ENCODE measurements at regions not wholly inside any gene's neighbourhood (a gene's known extent, or its start where the extent isn't known, plus 50 kb on each side); places are given as distances from the start of the nearest gene placed in this dataset.

DNA sequence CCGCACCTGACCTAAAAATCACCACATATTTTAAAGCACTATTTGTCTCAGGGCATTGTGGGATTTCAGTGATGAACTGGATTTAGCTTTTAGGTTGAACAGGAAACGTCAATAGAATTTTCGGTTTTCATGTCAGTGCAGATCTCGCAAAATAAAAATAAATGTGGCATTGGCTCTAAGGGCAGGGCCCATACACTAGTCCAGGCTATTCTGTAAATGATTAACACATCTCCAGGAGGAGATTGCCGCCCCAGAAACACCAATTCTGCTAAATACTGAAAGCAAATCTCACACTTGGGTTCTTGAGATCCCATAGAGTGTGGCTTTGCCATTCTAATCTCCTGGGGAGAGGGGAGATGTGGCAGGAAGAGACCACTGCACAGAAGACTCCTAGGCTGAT, 1494.0 kb upstream of the TMEM132C start:
- TF ChIP-seq, protein P1, sequence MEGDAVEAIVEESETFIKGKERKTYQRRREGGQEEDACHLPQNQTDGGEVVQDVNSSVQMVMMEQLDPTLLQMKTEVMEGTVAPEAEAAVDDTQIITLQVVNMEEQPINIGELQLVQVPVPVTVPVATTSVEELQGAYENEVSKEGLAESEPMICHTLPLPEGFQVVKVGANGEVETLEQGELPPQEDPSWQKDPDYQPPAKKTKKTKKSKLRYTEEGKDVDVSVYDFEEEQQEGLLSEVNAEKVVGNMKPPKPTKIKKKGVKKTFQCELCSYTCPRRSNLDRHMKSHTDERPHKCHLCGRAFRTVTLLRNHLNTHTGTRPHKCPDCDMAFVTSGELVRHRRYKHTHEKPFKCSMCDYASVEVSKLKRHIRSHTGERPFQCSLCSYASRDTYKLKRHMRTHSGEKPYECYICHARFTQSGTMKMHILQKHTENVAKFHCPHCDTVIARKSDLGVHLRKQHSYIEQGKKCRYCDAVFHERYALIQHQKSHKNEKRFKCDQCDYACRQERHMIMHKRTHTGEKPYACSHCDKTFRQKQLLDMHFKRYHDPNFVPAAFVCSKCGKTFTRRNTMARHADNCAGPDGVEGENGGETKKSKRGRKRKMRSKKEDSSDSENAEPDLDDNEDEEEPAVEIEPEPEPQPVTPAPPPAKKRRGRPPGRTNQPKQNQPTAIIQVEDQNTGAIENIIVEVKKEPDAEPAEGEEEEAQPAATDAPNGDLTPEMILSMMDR (IDR thresholded peaks at IDR 0.05; ENCODE audit: insufficient read depth, missing control alignments) = no peak
- no peak for DNase-seq (ENCODE audit: insufficient read length, low spot score)
- FAIRE-seq = no peak

DNA sequence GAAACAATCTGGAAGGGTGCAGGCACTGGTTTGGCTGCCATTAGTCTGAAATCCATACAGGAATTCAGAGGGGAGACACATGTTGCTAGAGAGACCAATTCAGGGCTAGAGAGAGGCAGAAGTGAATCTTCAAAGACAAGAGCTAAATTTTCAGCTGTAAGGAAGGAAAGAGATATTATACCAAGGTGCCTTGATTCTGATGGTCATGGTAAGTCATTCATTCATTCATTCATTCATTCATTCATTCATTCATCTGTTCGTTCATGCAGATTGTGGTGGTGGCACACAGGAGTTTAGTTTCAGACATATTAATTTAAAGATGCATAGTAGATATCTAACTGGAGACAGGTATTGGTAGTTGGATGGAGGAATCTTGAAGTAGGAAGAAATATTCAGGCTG, 1493.5 kb upstream of the TMEM132C start:
- DNase-seq (ENCODE audit: insufficient read length, low spot score) (no peak), FAIRE-seq (no peak)
- TF ChIP-seq, protein P1 (IDR thresholded peaks at IDR 0.05; ENCODE audit: insufficient read depth, missing control alignments) = no peak

DNA sequence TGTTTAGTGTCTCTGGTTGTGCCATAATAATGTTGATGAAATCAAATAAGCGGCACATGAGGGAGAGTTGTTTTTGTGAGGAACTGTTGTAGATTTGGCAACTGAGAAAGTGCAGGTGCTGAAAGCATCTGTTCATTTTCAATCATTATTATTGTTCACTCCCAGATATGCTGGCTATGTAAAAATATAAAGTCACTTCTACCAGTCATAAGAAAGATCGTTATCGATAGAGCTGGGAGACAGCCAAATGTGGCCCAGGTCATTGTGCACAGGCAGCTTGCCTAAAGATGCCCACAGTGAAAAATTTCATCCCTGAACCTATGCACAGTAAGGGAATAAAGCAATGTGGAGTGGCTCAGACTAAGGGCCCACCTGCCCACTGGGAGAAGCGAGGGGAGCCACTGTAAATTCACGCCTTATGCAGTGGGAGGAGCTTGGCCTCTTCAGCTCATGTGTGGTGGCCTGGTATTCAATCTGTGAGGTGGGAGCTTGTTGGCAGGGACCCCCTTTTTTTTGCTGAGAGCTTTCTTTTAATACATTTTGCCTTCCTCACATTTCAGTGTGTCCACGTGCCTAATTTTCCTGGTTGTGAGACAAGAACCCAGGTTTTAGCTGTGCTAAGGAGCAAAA, 1490.8 kb upstream of the TMEM132C start:
- FAIRE-seq = no peak
- no peak for DNase-seq (ENCODE audit: insufficient read length, low spot score)
- TF ChIP-seq, protein P1 (IDR thresholded peaks at IDR 0.05; ENCODE audit: insufficient read depth, missing control alignments) = no peak

DNA sequence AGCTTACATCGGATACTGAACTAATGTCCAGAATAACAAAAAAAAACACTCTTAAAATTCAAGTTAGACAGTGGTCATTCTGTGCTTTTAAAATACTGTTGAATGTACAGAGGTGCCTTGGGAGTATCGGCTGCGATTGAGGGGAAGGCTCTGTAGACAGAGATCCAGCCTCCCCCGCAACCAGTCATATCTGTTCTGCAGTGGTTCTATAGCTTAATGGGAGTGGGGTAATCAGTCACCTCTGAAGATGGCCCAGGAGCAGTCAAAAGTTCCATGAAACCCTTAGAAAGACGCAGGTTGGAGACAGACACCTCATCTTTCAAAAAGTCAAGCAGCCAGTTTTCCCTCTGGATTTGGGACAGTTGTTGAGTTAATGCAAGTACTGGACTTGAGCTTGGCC, 1486.6 kb upstream of the TMEM132C start:
- no peak for FAIRE-seq
- TF ChIP-seq, protein P1 (IDR thresholded peaks at IDR 0.05; ENCODE audit: insufficient read depth, missing control alignments) = no peak
- no peak for DNase-seq (ENCODE audit: insufficient read length, low spot score)

DNA sequence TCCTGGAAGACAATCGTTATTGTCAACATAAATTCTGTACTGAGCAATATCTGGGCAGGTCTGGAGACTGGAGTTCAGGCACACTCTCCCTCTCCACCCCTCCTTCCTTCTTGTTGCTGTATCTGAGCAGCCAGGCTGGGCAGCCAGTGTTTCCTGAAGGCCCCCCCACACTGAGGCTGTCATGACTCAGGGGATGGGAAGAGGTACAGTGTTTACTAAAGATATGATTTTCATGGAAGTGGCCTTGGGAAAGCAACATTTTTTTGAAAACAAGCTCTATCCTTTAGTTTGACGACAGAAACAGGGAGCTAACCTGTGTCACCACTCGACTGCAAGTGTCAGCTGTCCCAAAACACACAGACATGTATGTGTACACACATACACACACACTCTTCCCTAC, 1485.4 kb upstream of the TMEM132C start:
- FAIRE-seq (no peak), DNase-seq (ENCODE audit: insufficient read length, low spot score) (no peak)
- TF ChIP-seq, protein P1 (IDR thresholded peaks at IDR 0.05; ENCODE audit: insufficient read depth, missing control alignments) = no peak

DNA sequence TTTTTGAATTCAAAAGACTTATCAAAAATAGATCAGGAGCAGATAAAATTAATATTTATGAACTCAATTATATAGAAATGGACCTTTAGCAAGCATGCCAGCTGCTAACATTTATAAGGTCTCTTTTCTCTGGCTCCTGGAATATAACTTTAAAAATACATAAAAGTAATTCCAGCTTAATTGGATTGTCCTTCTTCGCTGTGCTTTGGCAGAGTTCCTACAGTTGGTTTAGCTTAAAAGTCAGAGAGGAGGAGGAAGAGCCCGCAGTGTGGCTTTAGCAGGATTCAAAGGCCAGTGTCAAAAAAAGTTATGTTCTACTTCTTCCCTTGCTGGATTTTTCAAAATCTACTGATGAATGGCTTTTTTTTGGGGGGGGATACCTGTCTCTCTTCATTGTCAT, 1484.9 kb upstream of the TMEM132C start:
- no peak for DNase-seq (ENCODE audit: insufficient read length, low spot score)
- no peak for FAIRE-seq
- TF ChIP-seq, protein P1 (IDR thresholded peaks at IDR 0.05; ENCODE audit: insufficient read depth, missing control alignments) = no peak

DNA sequence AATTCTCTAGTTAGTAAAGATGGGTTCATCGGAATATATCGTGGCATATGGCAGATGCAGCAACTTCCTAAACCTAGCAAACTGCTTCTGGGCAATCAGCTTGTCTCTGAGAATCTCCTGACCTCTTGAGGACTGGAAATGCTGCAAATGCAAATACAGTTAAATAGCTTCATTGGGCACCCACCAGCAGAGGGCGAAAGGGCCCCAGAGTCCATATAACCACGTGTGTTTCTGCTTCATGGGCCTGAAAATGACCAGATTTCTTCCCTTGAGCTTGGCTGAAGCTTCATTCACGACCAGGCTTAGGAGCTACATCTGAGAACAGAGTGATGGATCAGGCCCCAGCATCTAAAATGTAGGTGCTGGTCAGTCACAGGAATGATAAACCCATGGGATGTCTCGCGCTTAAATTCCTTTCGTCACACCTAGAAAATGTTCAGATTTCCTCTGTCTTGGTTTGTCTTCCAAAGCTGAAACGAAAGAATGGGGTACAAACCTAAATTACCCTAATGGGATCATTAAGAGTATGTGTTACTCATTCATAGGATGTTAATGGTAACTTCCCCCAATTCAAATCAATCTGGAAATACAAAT, 1482.5 kb upstream of the TMEM132C start:
- peak; percentile 61 for FAIRE-seq
- TF ChIP-seq, protein P1 (IDR thresholded peaks at IDR 0.05; ENCODE audit: insufficient read depth, missing control alignments) = peak; percentile 38
- no peak for DNase-seq (ENCODE audit: insufficient read length, low spot score)
